ENCODE measurements at regions not wholly inside any gene's neighbourhood (a gene's known extent, or its start where the extent isn't known, plus 50 kb on each side); places are given as distances from the start of the nearest gene placed in this dataset.
"Not testable (repeated sequence)": the region's sequence is repeated elsewhere in the genome, so short reads cannot be mapped to it uniquely, and the experiment has no call there.

DNA sequence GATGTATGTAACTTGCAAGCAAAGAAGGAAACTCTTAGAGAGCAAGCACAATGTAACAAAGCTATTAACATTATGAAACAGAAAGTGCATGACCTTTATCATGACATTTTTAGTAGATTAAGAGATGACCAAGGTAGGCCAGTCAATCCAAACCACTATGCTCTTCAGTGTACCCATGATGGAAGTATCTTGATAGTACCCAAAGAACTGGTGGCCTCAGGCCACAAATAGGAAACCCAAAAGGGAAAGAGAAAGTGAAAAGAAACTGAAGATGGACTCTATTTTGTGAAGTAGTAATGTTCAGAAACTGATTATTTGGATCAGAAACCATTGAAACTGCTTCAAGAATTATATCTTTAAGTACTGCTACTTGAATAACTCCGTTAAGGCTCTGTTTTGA is 71.3 kb downstream of the PMAIP1 start:
- not testable (repeated sequence) for TF ChIP-seq ZNF24 (tag by site-specific recombination; IDR thresholded peaks at IDR 0.05); KLF8 (tag by site-specific recombination; IDR thresholded peaks at IDR 0.05); KLF10 (tag by site-specific recombination; IDR thresholded peaks at IDR 0.05); CTCF (tag by site-specific recombination; IDR thresholded peaks at IDR 0.05); REST (tag by site-specific recombination; IDR thresholded peaks at IDR 0.05); ZNF23 (tag by site-specific recombination; IDR thresholded peaks at IDR 0.05; ENCODE audit: borderline replicate concordance)
- TF ChIP-seq, protein P1, sequence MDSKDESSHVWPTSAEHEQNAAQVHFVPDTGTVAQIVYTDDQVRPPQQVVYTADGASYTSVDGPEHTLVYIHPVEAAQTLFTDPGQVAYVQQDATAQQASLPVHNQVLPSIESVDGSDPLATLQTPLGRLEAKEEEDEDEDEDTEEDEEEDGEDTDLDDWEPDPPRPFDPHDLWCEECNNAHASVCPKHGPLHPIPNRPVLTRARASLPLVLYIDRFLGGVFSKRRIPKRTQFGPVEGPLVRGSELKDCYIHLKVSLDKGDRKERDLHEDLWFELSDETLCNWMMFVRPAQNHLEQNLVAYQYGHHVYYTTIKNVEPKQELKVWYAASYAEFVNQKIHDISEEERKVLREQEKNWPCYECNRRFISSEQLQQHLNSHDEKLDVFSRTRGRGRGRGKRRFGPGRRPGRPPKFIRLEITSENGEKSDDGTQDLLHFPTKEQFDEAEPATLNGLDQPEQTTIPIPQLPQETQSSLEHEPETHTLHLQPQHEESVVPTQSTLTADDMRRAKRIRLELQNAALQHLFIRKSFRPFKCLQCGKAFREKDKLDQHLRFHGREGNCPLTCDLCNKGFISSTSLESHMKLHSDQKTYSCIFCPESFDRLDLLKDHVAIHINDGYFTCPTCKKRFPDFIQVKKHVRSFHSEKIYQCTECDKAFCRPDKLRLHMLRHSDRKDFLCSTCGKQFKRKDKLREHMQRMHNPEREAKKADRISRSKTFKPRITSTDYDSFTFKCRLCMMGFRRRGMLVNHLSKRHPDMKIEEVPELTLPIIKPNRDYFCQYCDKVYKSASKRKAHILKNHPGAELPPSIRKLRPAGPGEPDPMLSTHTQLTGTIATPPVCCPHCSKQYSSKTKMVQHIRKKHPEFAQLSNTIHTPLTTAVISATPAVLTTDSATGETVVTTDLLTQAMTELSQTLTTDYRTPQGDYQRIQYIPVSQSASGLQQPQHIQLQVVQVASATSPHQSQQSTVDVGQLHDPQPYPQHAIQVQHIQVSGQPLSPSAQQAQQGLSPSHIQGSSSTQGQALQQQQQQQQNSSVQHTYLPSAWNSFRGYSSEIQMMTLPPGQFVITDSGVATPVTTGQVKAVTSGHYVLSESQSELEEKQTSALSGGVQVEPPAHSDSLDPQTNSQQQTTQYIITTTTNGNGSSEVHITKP (tag by site-specific recombination; IDR thresholded peaks at IDR 0.05): not testable (repeated sequence)

All from HEK293 (cell line).